ENCODE measurements at regions not wholly inside any gene's neighbourhood (a gene's known extent, or its start where the extent isn't known, plus 50 kb on each side); places are given as distances from the start of the nearest gene placed in this dataset.

- TF ChIP-seq NFYB (IDR thresholded peaks at IDR 0.05; ENCODE audit: extremely low read depth, insufficient read length) (no peak), RBFOX2 (IDR thresholded peaks at IDR 0.05; ENCODE audit: low read depth, low read length) (no peak), MITF (IDR thresholded peaks at IDR 0.05) (no peak), PREB (CRISPR knock-in tag; IDR thresholded peaks at IDR 0.05) (no peak), POLR2AphosphoS5 (IDR thresholded peaks at IDR 0.05; ENCODE audit: control insufficient read depth, insufficient read depth, low read depth, low read length) (no peak), MED1 (CRISPR knock-in tag; IDR thresholded peaks at IDR 0.05; ENCODE audit: borderline replicate concordance) (no peak), RB1 (IDR thresholded peaks at IDR 0.05; ENCODE audit: low read depth) (no peak), SP1 (CRISPR knock-in tag; IDR thresholded peaks at IDR 0.05) (no peak), ZNF584 (CRISPR knock-in tag; IDR thresholded peaks at IDR 0.05; ENCODE audit: low read depth) (no peak), NCOR1 (IDR thresholded peaks at IDR 0.05) (no peak)
- TF ChIP-seq, protein P1, sequence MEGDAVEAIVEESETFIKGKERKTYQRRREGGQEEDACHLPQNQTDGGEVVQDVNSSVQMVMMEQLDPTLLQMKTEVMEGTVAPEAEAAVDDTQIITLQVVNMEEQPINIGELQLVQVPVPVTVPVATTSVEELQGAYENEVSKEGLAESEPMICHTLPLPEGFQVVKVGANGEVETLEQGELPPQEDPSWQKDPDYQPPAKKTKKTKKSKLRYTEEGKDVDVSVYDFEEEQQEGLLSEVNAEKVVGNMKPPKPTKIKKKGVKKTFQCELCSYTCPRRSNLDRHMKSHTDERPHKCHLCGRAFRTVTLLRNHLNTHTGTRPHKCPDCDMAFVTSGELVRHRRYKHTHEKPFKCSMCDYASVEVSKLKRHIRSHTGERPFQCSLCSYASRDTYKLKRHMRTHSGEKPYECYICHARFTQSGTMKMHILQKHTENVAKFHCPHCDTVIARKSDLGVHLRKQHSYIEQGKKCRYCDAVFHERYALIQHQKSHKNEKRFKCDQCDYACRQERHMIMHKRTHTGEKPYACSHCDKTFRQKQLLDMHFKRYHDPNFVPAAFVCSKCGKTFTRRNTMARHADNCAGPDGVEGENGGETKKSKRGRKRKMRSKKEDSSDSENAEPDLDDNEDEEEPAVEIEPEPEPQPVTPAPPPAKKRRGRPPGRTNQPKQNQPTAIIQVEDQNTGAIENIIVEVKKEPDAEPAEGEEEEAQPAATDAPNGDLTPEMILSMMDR (IDR thresholded peaks at IDR 0.05 in 2 of 3, conservative IDR thresholded peaks at IDR 0.05 in 1 of 3; ENCODE audit: insufficient read depth in 2 of 3, low read depth in 1 of 3, low read length in 3 of 3): no peak
- TF ChIP-seq, protein P2, sequence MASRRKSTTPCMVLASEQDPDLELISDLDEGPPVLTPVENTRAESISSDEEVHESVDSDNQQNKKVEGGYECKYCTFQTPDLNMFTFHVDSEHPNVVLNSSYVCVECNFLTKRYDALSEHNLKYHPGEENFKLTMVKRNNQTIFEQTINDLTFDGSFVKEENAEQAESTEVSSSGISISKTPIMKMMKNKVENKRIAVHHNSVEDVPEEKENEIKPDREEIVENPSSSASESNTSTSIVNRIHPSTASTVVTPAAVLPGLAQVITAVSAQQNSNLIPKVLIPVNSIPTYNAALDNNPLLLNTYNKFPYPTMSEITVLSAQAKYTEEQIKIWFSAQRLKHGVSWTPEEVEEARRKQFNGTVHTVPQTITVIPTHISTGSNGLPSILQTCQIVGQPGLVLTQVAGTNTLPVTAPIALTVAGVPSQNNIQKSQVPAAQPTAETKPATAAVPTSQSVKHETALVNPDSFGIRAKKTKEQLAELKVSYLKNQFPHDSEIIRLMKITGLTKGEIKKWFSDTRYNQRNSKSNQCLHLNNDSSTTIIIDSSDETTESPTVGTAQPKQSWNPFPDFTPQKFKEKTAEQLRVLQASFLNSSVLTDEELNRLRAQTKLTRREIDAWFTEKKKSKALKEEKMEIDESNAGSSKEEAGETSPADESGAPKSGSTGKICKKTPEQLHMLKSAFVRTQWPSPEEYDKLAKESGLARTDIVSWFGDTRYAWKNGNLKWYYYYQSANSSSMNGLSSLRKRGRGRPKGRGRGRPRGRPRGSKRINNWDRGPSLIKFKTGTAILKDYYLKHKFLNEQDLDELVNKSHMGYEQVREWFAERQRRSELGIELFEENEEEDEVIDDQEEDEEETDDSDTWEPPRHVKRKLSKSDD (conservative IDR thresholded peaks at IDR 0.05; ENCODE audit: low read length): no peak
Observed at GRCh38 chr7:28237363-28237762, 56.8 kb upstream of the JAZF1 start.
